Vagina (tissue), 2 donors: ENCODE measurements at regions not wholly inside any gene's neighbourhood (a gene's known extent, or its start where the extent isn't known, plus 50 kb on each side); places are given as distances from the start of the nearest gene placed in this dataset.

Experiments used
- DNase-seq, 2 donors: peaks; one replicate each; pipeline ENCODE4 v3.0.0-alpha.2; 2017; ENCODE audit errors: extremely low spot score in 2 of 2
- H3K27ac ChIP-seq: fragments of 200-600 bp; sonication (generic); one replicate; pipeline ENCODE4 v1.5.1; 2019
- H3K27me3 ChIP-seq: fragments of 200-600 bp; sonication (generic); one replicate; pipeline ENCODE4 v1.5.1; 2019
- H3K36me3 ChIP-seq, 2 donors: fragments of 200-600 bp; sonication (generic); one replicate each; pipeline ENCODE4 v1.5.1; 2017 to 2019
- H3K4me1 ChIP-seq: fragments of 200-600 bp; sonication (generic); one replicate; pipeline ENCODE4 v1.5.1; 2019
- H3K4me3 ChIP-seq, 2 donors: fragments of 200-600 bp; sonication (generic); 1 replicate in 1 of 2; 2 replicates in 1 of 2; pipeline ENCODE4 v1.5.1; 2016 to 2019
- H3K9me3 ChIP-seq: fragments of 200-600 bp; sonication (generic); one replicate; pipeline ENCODE4 v1.5.1; 2019
- POLR2A ChIP-seq, 2 donors: fragments of 450-650 bp; IDR thresholded peaks; one replicate each; pipeline ENCODE4 v1.6.1; 2017; ENCODE audit warnings: antibody characterized with exemption in 2 of 2, mild to moderate bottlenecking in 2 of 2, moderate library complexity in 2 of 2
- POLR2AphosphoS5 ChIP-seq, 2 donors: sonication (generic); formaldehyde crosslinking; IDR thresholded peaks; one replicate each; pipeline ENCODE4 v1.9.0; 2017; ENCODE audit warnings: antibody characterized with exemption in 2 of 2, mild to moderate bottlenecking in 2 of 2, low read depth in 1 of 2; ENCODE audit not compliant: insufficient read depth in 1 of 2
- intact Hi-C: fragments of 100-400 bp; cut with DNase I; formaldehyde crosslinking; loops from one replicate; pipeline ENCODE4 v1.15.1; 2023
- TF ChIP-seq, protein P1 (sequence below), 3 experiments: fragments of 450-650 bp in 2 of 3; fragments of 200-600 bp in 1 of 3; sonication (generic) in 1 of 3; IDR thresholded peaks; one replicate each; pipeline ENCODE4 v1.5.1; 2017 to 2019; ENCODE audit warnings: antibody characterized with exemption in 3 of 3, mild to moderate bottlenecking in 2 of 3, moderate library complexity in 2 of 3

DNA sequence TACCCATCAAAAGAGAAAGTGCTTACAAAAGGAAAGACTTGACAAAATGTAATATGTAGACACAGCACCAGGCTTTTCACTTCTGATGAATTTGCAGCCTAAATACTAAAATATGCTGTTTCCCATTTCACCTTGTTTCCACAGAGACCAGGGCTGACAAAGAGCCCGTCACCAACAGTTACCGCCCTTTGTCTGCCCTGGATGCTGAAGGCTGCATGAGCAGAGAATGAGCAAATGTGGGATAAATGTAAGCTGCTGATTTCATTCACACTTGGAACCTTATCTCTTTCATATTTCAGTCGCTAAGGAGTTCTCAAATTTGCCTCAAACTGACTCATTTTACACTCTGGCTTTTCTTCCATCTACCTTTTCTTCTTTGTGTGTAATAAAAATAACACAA lies 213.9 kb downstream of the TMEM167A start:
- DNase-seq, result no peak
- H3K9me3 ChIP-seq, result no peaks in the 10 kb centered on the region
- TF ChIP-seq POLR2A (IDR thresholded peaks at IDR 0.05), result no peak
- TF ChIP-seq, protein P1, sequence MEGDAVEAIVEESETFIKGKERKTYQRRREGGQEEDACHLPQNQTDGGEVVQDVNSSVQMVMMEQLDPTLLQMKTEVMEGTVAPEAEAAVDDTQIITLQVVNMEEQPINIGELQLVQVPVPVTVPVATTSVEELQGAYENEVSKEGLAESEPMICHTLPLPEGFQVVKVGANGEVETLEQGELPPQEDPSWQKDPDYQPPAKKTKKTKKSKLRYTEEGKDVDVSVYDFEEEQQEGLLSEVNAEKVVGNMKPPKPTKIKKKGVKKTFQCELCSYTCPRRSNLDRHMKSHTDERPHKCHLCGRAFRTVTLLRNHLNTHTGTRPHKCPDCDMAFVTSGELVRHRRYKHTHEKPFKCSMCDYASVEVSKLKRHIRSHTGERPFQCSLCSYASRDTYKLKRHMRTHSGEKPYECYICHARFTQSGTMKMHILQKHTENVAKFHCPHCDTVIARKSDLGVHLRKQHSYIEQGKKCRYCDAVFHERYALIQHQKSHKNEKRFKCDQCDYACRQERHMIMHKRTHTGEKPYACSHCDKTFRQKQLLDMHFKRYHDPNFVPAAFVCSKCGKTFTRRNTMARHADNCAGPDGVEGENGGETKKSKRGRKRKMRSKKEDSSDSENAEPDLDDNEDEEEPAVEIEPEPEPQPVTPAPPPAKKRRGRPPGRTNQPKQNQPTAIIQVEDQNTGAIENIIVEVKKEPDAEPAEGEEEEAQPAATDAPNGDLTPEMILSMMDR (IDR thresholded peaks at IDR 0.05), result no peak
- TF ChIP-seq POLR2AphosphoS5 (IDR thresholded peaks at IDR 0.05; ENCODE audit: insufficient read depth in 1 of 2, low read depth in 1 of 2), result no peak
- no peaks in the 10 kb centered on the region for H3K27me3 ChIP-seq
- H3K4me3 ChIP-seq, result no peak overlapping the region
- intact Hi-C loops, result no loop called here
- H3K4me1 ChIP-seq, result no peaks in the 10 kb centered on the region
- no peak overlapping the region for H3K27ac ChIP-seq
- H3K36me3 ChIP-seq, result no peaks in the 10 kb centered on the region

DNA sequence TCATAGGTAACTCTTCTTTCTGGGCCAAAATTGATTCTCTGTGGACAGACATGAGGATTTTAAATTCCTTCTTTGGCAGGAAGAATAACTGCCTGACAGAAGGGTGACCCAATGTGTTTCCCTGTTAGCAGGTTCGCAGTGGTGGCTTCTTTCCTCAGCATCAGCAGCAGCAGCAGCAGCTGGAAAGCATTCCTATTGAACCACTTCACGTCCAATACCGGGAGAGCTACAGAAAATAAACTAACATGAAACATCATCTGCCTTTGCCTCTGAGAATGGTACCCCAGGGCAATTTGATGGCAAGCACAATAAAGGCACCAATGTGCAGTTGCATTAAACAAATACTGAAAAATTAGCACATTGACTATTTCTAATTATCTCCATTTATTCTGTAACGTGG lies 214.5 kb downstream of the TMEM167A start:
- intact Hi-C loops, result no loop called here
- H3K27ac ChIP-seq, result no peak overlapping the region
- H3K4me1 ChIP-seq, result no peaks in the 10 kb centered on the region
- no peaks in the 10 kb centered on the region for H3K27me3 ChIP-seq
- no peak overlapping the region for H3K4me3 ChIP-seq
- no peak for DNase-seq
- H3K9me3 ChIP-seq, result no peaks in the 10 kb centered on the region
- TF ChIP-seq, protein P1 (IDR thresholded peaks at IDR 0.05), result no peak
- TF ChIP-seq POLR2AphosphoS5 (IDR thresholded peaks at IDR 0.05; ENCODE audit: insufficient read depth in 1 of 2, low read depth in 1 of 2), result no peak
- TF ChIP-seq POLR2A (IDR thresholded peaks at IDR 0.05), result no peak
- H3K36me3 ChIP-seq, result no peaks in the 10 kb centered on the region

DNA sequence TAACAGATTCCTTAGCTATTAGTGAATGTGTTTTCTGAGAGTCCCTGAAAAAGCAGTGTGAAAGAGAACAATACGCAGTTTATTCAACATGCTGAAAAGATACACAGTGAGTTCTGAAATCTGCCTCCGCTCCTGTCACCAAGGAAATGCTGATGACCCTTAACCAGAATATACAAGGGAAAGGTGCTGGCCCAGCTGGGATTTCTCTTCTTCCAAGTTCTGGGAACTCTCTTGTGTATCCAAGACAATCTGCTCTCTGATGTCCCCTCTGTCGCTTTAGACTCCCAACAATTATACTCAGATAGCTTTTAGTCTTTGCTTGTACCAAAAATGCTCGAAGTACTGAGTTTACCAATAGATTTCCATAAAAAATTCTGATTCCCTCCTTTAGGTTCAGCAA lies 214.9 kb downstream of the TMEM167A start:
- DNase-seq, result no peak
- Histone ChIP-seq H3K9me3 (no peaks in the 10 kb centered on the region), H3K27ac (no peak overlapping the region), H3K27me3 (no peaks in the 10 kb centered on the region), H3K4me3 (no peak overlapping the region), H3K4me1 (no peaks in the 10 kb centered on the region), H3K36me3 (no peaks in the 10 kb centered on the region)
- intact Hi-C loops, result no loop called here
- TF ChIP-seq POLR2AphosphoS5 (IDR thresholded peaks at IDR 0.05; ENCODE audit: insufficient read depth in 1 of 2, low read depth in 1 of 2) (no peak), POLR2A (IDR thresholded peaks at IDR 0.05) (no peak)
- TF ChIP-seq, protein P1 (IDR thresholded peaks at IDR 0.05), result no peak

DNA sequence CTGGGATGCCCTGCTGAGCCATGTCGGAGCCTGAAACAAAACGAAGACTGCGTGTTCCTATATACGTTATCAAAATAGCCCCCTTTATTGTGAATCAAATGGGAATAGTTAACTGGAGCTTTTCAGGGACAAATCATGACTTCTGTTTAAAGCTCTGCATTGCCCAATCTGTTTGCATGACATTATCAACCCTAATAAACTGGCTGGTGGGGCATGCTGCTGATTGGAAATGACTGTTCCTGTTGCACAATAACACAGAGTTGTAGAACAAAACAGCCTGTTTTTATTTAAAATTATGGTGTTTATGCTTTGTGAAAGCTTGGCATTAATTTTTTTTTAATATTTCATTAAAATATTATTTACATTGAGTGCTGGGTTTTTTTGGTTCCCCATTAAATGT lies 215.5 kb downstream of the TMEM167A start:
- no peak for TF ChIP-seq POLR2A (IDR thresholded peaks at IDR 0.05)
- TF ChIP-seq POLR2AphosphoS5 (IDR thresholded peaks at IDR 0.05; ENCODE audit: insufficient read depth in 1 of 2, low read depth in 1 of 2), result no peak
- TF ChIP-seq, protein P1 (IDR thresholded peaks at IDR 0.05), result no peak
- intact Hi-C loops, result no loop called here
- DNase-seq, result no peak

DNA sequence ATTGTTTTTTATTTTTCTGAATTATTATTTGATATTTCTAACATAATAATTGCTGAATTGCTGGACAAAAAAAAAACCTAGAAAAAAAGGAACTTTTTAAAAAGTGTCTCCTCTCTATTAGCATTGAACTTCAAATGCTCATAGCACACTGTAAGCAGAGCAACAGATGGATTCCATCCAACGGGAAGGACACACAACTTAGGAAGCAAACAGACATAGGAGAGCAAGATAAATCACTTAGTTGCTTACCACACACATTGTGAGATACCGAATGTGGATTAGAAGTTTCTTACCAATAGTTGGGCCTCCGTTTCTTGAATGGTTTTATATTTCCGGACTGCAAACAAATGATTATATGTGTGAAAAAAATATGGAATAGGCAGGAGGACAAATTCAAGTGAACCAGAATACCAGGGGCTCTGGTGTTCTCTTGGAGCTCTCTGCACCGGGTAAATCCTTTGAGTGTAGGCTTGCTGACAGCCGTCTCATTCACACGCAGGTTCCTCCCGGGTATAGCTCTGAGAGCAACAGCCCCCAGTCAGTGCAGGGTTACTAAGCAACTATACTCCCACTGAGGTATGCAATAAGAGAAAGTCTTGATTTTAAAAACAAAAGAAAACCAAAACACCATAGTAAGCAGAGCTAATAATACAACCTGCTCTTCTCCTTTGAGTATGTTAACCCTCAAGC lies 217.6 kb downstream of the TMEM167A start:
- H3K4me3 ChIP-seq, result no peak overlapping the region
- H3K36me3 ChIP-seq, result no peaks in the 10 kb centered on the region
- no peak overlapping the region for H3K27ac ChIP-seq
- TF ChIP-seq POLR2AphosphoS5 (IDR thresholded peaks at IDR 0.05; ENCODE audit: insufficient read depth in 1 of 2, low read depth in 1 of 2), result no peak
- TF ChIP-seq POLR2A (IDR thresholded peaks at IDR 0.05), result no peak
- TF ChIP-seq, protein P1 (IDR thresholded peaks at IDR 0.05), result no peak
- H3K27me3 ChIP-seq, result no peaks in the 10 kb centered on the region
- intact Hi-C loops, result no loop called here
- H3K4me1 ChIP-seq, result no peaks in the 10 kb centered on the region
- DNase-seq, result no peak
- no peaks in the 10 kb centered on the region for H3K9me3 ChIP-seq

More for the DNA sequence above, 215.5 kb downstream of the TMEM167A start:
- H3K27ac ChIP-seq, result no peak overlapping the region
- H3K36me3 ChIP-seq, result no peaks in the 10 kb centered on the region
- H3K4me3 ChIP-seq, result no peak overlapping the region
- no peaks in the 10 kb centered on the region for H3K27me3 ChIP-seq
- H3K4me1 ChIP-seq, result no peaks in the 10 kb centered on the region
- no peaks in the 10 kb centered on the region for H3K9me3 ChIP-seq
